SK-N-SH treated with all-trans-retinoic acid at 6 μM for 48 hours (cell line): ENCODE measurements at regions not wholly inside any gene's neighbourhood (a gene's known extent, or its start where the extent isn't known, plus 50 kb on each side); places are given as distances from the start of the nearest gene placed in this dataset.

Experiments
- ATAC-seq: fragments of 200-7000 bp; cut with Tn5 transposase; 3 replicates; pipeline ENCODE4 v1.9.1; 2020; ENCODE audit warnings: mild to moderate bottlenecking, moderate library complexity
- ARNTL ChIP-seq: fragments of 450-650 bp; formaldehyde crosslinking; IDR thresholded peaks from 2 replicates; pipeline ENCODE4 v1.5.0; 2020; ENCODE audit warnings: low read depth, mild to moderate bottlenecking, moderate library complexity, borderline replicate concordance
- CSDC2 ChIP-seq: fragments of 250-450 bp; sonication (Bioruptor Pico); IDR thresholded peaks from 2 replicates; pipeline ENCODE4 v1.5.0; 2020; ENCODE audit warnings: mild to moderate bottlenecking, moderate library complexity
- ESRRG ChIP-seq: fragments of 250-450 bp; sonication (Bioruptor Pico); IDR thresholded peaks from 2 replicates; pipeline ENCODE4 v1.6.1; 2021; ENCODE audit warnings: mild to moderate bottlenecking
- GLIS3 ChIP-seq: fragments of 250-450 bp; sonication (Bioruptor Pico); IDR thresholded peaks from 2 replicates; pipeline ENCODE4 v1.5.0; 2020; ENCODE audit warnings: mild to moderate bottlenecking, moderate library complexity
- ISL1 ChIP-seq: fragments of 250-450 bp; sonication (Bioruptor Pico); IDR thresholded peaks from 2 replicates; pipeline ENCODE4 v2.1.2; 2022; ENCODE audit warnings: mild to moderate bottlenecking, moderate library complexity
- OSR1 ChIP-seq: fragments of 250-450 bp; sonication (Bioruptor Pico); IDR thresholded peaks from 2 replicates; pipeline ENCODE4 v1.8.0; 2022; ENCODE audit warnings: moderate library complexity, mild to moderate bottlenecking, inconsistent platforms
- PPARA ChIP-seq: fragments of 250-450 bp; sonication (Bioruptor Pico); IDR thresholded peaks from 2 replicates; pipeline ENCODE4 v1.5.0; 2020; ENCODE audit warnings: mild to moderate bottlenecking, borderline replicate concordance
- RARB ChIP-seq: fragments of 250-450 bp; sonication (Bioruptor Pico); IDR thresholded peaks from 2 replicates; pipeline ENCODE4 v1.8.0; 2021; ENCODE audit warnings: mild to moderate bottlenecking, moderate library complexity
- SNAI2 ChIP-seq: fragments of 250-450 bp; sonication (Bioruptor Pico); IDR thresholded peaks from 2 replicates; pipeline ENCODE4 v1.5.0; 2020; ENCODE audit warnings: mild to moderate bottlenecking, moderate library complexity
- TOX ChIP-seq: fragments of 250-450 bp; sonication (Bioruptor Pico); IDR thresholded peaks from 2 replicates; pipeline ENCODE4 v1.8.0; 2021; ENCODE audit warnings: mild to moderate bottlenecking, moderate library complexity, borderline replicate concordance
- ZC3H10 ChIP-seq: fragments of 250-450 bp; sonication (Bioruptor Pico); IDR thresholded peaks from 2 replicates; pipeline ENCODE4 v1.5.1; 2021; ENCODE audit warnings: mild to moderate bottlenecking, moderate library complexity
- ZFP30 ChIP-seq: fragments of 450-650 bp; formaldehyde crosslinking; IDR thresholded peaks from 2 replicates; pipeline ENCODE4 v1.5.0; 2022; ENCODE audit warnings: mild to moderate bottlenecking, moderate library complexity
- ZNF565 ChIP-seq: fragments of 450-650 bp; formaldehyde crosslinking; conservative IDR thresholded peaks from 2 replicates; pipeline ENCODE4 v1.5.0; 2020; ENCODE audit warnings: low read depth, mild to moderate bottlenecking, moderate library complexity
- ZNF70 ChIP-seq: fragments of 450-650 bp; formaldehyde crosslinking; IDR thresholded peaks from 2 replicates; pipeline ENCODE4 v1.5.0; 2020; ENCODE audit warnings: mild to moderate bottlenecking, moderate library complexity
- ZNF8 ChIP-seq: fragments of 450-650 bp; formaldehyde crosslinking; IDR thresholded peaks from 2 replicates; pipeline ENCODE4 v1.5.0; 2020; ENCODE audit warnings: mild to moderate bottlenecking, moderate library complexity
- TF ChIP-seq, protein P1 (sequence below): fragments of 250-450 bp; sonication (Bioruptor Pico); IDR thresholded peaks from 2 replicates; pipeline ENCODE4 v1.5.0; 2020; ENCODE audit warnings: mild to moderate bottlenecking, moderate library complexity
- TF ChIP-seq, protein P2 (sequence below): fragments of 250-450 bp; sonication (Bioruptor Pico); IDR thresholded peaks from 2 replicates; pipeline ENCODE4 v1.8.0; 2021; ENCODE audit warnings: low read depth, mild to moderate bottlenecking, moderate library complexity, borderline replicate concordance
- TF ChIP-seq, protein P3 (sequence below): fragments of 250-450 bp; sonication (Bioruptor Pico); IDR thresholded peaks from 2 replicates; pipeline ENCODE4 v1.8.0; 2020; ENCODE audit warnings: mild to moderate bottlenecking, moderate library complexity, borderline replicate concordance
- TF ChIP-seq, protein P4 (sequence below): fragments of 250-450 bp; sonication (Bioruptor Pico); IDR thresholded peaks from 2 replicates; pipeline ENCODE4 v1.5.1; 2021; ENCODE audit warnings: mild to moderate bottlenecking, moderate library complexity
- TF ChIP-seq, protein P5 (sequence below): fragments of 250-450 bp; sonication (Bioruptor Pico); IDR thresholded peaks from 2 replicates; pipeline ENCODE4 v1.5.1; 2020; ENCODE audit warnings: low read depth, mild to moderate bottlenecking, moderate library complexity

DNA sequence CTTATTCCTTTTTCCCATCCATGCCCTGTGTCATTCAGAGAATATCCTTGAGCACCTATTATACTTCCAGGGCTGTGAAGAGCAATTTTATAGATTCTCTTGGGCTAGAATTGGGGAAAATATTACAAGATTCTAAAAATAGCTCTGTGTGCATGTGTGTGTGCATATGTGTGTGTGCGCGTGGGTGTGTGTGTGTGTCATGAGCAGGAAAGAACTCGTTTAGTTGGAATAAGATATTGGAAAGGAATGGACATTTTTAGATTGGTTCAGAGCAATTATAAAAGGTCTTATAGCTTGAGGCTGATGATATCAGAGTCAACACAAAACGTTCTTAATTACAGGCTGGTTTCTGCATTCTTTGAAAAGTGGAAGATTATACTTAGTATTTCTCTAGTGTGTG, 212.1 kb upstream of the COPS8 start:
- ATAC-seq: no peak
- no peak for TF ChIP-seq ZC3H10
- no peak for TF ChIP-seq OSR1 (CRISPR knock-in tag)
- no peak for TF ChIP-seq ISL1
- no peak for TF ChIP-seq CSDC2 (CRISPR knock-in tag)
- TF ChIP-seq, protein P1, sequence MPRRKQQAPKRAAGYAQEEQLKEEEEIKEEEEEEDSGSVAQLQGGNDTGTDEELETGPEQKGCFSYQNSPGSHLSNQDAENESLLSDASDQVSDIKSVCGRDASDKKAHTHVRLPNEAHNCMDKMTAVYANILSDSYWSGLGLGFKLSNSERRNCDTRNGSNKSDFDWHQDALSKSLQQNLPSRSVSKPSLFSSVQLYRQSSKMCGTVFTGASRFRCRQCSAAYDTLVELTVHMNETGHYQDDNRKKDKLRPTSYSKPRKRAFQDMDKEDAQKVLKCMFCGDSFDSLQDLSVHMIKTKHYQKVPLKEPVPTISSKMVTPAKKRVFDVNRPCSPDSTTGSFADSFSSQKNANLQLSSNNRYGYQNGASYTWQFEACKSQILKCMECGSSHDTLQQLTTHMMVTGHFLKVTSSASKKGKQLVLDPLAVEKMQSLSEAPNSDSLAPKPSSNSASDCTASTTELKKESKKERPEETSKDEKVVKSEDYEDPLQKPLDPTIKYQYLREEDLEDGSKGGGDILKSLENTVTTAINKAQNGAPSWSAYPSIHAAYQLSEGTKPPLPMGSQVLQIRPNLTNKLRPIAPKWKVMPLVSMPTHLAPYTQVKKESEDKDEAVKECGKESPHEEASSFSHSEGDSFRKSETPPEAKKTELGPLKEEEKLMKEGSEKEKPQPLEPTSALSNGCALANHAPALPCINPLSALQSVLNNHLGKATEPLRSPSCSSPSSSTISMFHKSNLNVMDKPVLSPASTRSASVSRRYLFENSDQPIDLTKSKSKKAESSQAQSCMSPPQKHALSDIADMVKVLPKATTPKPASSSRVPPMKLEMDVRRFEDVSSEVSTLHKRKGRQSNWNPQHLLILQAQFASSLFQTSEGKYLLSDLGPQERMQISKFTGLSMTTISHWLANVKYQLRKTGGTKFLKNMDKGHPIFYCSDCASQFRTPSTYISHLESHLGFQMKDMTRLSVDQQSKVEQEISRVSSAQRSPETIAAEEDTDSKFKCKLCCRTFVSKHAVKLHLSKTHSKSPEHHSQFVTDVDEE (CRISPR knock-in tag): no peak
- TF ChIP-seq ARNTL (CRISPR knock-in tag): no peak
- no peak for TF ChIP-seq TOX (CRISPR knock-in tag)
- TF ChIP-seq, protein P2, sequence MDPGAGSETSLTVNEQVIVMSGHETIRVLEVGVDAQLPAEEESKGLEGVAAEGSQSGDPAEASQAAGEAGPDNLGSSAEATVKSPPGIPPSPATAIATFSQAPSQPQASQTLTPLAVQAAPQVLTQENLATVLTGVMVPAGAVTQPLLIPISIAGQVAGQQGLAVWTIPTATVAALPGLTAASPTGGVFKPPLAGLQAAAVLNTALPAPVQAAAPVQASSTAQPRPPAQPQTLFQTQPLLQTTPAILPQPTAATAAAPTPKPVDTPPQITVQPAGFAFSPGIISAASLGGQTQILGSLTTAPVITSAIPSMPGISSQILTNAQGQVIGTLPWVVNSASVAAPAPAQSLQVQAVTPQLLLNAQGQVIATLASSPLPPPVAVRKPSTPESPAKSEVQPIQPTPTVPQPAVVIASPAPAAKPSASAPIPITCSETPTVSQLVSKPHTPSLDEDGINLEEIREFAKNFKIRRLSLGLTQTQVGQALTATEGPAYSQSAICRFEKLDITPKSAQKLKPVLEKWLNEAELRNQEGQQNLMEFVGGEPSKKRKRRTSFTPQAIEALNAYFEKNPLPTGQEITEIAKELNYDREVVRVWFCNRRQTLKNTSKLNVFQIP (CRISPR knock-in tag): no peak
- TF ChIP-seq PPARA (CRISPR knock-in tag): no peak
- no peak for TF ChIP-seq GLIS3 (CRISPR knock-in tag)
- TF ChIP-seq, protein P3, sequence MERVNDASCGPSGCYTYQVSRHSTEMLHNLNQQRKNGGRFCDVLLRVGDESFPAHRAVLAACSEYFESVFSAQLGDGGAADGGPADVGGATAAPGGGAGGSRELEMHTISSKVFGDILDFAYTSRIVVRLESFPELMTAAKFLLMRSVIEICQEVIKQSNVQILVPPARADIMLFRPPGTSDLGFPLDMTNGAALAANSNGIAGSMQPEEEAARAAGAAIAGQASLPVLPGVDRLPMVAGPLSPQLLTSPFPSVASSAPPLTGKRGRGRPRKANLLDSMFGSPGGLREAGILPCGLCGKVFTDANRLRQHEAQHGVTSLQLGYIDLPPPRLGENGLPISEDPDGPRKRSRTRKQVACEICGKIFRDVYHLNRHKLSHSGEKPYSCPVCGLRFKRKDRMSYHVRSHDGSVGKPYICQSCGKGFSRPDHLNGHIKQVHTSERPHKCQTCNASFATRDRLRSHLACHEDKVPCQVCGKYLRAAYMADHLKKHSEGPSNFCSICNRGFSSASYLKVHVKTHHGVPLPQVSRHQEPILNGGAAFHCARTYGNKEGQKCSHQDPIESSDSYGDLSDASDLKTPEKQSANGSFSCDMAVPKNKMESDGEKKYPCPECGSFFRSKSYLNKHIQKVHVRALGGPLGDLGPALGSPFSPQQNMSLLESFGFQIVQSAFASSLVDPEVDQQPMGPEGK (CRISPR knock-in tag): no peak
- no peak for TF ChIP-seq SNAI2 (CRISPR knock-in tag)
- no peak for TF ChIP-seq ZNF70 (CRISPR knock-in tag)
- TF ChIP-seq ESRRG (CRISPR knock-in tag): no peak
- TF ChIP-seq, protein P4, sequence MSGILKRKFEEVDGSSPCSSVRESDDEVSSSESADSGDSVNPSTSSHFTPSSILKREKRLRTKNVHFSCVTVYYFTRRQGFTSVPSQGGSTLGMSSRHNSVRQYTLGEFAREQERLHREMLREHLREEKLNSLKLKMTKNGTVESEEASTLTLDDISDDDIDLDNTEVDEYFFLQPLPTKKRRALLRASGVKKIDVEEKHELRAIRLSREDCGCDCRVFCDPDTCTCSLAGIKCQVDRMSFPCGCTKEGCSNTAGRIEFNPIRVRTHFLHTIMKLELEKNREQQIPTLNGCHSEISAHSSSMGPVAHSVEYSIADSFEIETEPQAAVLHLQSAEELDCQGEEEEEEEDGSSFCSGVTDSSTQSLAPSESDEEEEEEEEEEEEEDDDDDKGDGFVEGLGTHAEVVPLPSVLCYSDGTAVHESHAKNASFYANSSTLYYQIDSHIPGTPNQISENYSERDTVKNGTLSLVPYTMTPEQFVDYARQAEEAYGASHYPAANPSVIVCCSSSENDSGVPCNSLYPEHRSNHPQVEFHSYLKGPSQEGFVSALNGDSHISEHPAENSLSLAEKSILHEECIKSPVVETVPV (CRISPR knock-in tag): no peak
- no peak for TF ChIP-seq ZFP30 (CRISPR knock-in tag)
- no peak for TF ChIP-seq ZNF8 (CRISPR knock-in tag)
- no peak for TF ChIP-seq RARB (CRISPR knock-in tag)
- TF ChIP-seq, all 23 proteins: peak for 0

DNA sequence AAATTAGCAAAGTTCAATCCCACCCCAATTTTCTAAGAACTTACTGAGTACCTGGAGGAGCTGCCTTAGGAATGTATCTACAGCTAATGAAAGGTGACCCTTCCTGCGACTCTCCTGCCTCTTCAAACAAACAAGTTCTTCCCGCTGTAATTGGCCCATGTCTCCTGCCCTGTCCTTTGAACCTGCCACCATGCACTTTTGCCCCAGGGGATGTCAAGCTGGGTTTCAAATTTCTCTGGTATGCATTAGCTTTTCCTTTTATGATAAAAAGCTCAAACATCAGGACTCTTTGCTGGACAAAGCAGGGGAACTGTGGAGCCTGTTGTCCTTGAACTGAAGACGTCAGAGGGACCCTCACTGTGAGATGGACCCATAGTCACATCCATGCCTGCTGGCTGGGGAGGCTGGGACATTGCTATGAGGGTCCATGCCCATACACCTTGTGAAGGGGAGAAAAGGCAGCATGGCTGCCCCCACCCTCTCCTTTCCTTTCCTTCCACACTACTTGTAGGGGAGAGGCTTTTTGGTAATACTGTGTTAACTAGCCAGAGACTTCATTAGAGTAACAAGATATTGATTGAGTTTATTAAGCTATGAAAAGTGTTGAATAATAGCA, 210.7 kb upstream of the COPS8 start:
- TF ChIP-seq ZNF8 (CRISPR knock-in tag) (no peak), ARNTL (CRISPR knock-in tag) (no peak), ISL1 (no peak), ESRRG (CRISPR knock-in tag) (no peak), RARB (CRISPR knock-in tag) (no peak), ZNF70 (CRISPR knock-in tag) (no peak), ZNF565 (no peak), ZC3H10 (no peak)
- TF ChIP-seq, protein P1 (CRISPR knock-in tag): no peak
- TF ChIP-seq, protein P3 (CRISPR knock-in tag): no peak
- TF ChIP-seq, protein P4 (CRISPR knock-in tag): no peak
- TF ChIP-seq, protein P2 (CRISPR knock-in tag): no peak
- TF ChIP-seq, protein P5, sequence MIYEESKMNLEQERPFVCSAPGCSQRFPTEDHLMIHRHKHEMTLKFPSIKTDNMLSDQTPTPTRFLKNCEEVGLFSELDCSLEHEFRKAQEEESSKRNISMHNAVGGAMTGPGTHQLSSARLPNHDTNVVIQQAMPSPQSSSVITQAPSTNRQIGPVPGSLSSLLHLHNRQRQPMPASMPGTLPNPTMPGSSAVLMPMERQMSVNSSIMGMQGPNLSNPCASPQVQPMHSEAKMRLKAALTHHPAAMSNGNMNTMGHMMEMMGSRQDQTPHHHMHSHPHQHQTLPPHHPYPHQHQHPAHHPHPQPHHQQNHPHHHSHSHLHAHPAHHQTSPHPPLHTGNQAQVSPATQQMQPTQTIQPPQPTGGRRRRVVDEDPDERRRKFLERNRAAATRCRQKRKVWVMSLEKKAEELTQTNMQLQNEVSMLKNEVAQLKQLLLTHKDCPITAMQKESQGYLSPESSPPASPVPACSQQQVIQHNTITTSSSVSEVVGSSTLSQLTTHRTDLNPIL (CRISPR knock-in tag): no peak
- no peak for ATAC-seq
